ENCODE measurements at regions not wholly inside any gene's neighbourhood (a gene's known extent, or its start where the extent isn't known, plus 50 kb on each side); places are given as distances from the start of the nearest gene placed in this dataset.

DNA sequence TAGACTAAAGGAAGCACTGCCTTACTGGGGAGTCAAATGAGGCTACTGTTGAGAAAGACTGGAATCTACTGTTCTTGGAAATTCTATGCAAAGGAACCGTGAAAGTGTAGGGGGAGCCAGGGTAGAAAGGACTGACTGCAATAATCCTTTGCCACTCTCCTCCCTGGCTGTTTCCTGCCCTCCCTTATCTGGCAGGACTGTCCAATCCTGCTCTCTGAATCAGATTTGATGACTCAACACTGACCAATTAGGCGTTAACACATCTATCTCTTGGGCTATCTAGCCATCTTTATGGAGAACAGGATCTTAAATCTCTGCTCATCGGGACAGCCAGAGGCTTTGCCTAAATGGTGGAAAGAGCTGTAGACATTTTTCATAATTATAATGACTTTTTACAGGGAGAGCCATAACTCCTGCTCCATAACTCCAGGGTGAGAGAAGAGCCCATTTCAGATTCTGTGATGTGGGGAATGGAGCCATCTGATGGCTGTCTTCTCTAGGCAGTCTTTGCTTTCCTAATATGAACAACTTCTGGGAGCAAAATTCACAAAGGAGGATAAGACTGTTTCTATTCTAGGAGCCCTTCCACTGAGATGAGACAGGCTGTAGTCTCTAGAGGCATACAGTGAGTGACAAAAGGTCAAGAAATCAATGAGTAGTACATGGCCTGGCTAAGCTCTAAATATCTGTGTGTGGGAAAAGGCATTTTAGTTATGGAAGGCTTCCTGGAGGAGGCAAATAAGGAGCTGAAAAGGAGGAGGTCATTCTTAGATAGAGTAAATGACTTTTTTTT is 68.9 kb upstream of the CISTR start:
- no peak for TF ChIP-seq SUZ12 (IDR thresholded peaks at IDR 0.05)
- no peak for TF ChIP-seq FOXA1 (IDR thresholded peaks at IDR 0.05)
- no peak for TF ChIP-seq L3MBTL2 (conservative IDR thresholded peaks at IDR 0.05)
- TF ChIP-seq FOXM1 (IDR thresholded peaks at IDR 0.05; ENCODE audit: borderline replicate concordance): no peak
- no peak for TF ChIP-seq CTBP1 (IDR thresholded peaks at IDR 0.05; ENCODE audit: borderline replicate concordance)
- TF ChIP-seq FOXK2 (IDR thresholded peaks at IDR 0.05): no peak
- no peak for TF ChIP-seq TARDBP (IDR thresholded peaks at IDR 0.05)
- TF ChIP-seq BHLHE40 (IDR thresholded peaks at IDR 0.05; ENCODE audit: borderline replicate concordance): no peak
- no peak for TF ChIP-seq LEF1 (IDR thresholded peaks at IDR 0.05; ENCODE audit: borderline replicate concordance)
- TF ChIP-seq ARNT (IDR thresholded peaks at IDR 0.05): no peak
- TF ChIP-seq, protein P1, sequence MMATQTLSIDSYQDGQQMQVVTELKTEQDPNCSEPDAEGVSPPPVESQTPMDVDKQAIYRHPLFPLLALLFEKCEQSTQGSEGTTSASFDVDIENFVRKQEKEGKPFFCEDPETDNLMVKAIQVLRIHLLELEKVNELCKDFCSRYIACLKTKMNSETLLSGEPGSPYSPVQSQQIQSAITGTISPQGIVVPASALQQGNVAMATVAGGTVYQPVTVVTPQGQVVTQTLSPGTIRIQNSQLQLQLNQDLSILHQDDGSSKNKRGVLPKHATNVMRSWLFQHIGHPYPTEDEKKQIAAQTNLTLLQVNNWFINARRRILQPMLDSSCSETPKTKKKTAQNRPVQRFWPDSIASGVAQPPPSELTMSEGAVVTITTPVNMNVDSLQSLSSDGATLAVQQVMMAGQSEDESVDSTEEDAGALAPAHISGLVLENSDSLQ (IDR thresholded peaks at IDR 0.05): no peak
- no peak for TF ChIP-seq SP1 (IDR thresholded peaks at IDR 0.05)

Measured in HEK293T (cell line).